ENCODE measurements at regions not wholly inside any gene's neighbourhood (a gene's known extent, or its start where the extent isn't known, plus 50 kb on each side); places are given as distances from the start of the nearest gene placed in this dataset.
"Not testable (repeated sequence)": the region's sequence is repeated elsewhere in the genome, so short reads cannot be mapped to it uniquely, and the experiment has no call there.

DNA sequence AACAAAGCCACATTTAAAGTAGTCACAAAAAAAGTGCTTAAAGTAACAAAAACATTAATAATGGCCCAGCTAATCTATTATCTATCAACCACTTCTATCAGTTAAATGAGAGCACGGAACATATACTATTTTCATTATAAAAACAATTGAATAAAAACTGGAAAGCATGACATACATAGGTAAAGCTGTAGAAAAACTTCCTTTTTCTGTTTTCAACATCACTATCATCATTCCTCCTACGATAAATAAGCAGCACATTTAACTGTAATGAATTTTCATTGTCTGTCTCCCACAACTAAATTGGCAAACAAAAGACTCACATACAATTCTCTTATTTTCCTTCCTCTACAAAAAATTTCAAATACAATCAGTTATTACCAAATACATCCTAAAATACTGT, 96.4 kb upstream of the DPH5 start:
- no peak for DNase-seq

DNA sequence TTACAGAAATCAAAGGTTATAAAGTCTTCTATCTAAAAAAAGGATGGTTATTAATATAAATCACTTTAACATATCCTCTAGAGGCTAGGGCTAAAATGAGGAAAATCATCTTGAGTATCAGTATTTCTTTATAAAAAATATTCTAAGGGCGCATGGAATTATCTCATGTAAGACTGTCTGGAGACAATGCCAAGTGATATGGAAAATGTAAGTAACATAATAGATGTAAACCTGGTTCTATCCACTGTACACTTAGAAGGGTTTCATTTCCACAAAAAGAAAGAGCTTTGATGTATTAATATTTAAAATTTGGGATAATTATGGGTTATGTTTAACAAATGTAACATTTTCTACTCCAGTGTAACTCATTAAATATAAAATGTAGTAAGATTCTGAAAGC, 95.9 kb upstream of the DPH5 start:
- no peak for DNase-seq

DNA sequence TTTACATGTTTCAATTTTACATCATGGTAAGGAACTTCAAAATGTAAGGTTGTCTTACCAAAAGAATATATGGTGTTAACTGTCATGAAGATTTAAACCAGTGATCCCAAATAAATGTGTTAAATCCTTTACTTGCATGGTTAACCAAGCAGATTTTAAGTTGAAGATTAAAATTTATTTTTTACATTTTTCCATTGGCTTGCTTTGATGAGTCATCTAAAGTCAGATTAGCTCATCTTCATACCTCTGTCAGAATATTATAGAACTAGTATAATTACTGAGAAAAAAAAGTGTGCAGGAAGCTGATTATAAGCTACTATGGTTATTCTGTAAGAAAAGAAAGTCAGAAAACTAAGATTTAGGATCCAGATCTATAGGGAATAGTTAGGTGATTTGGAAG, 95.3 kb upstream of the DPH5 start:
- no peak for DNase-seq

DNA sequence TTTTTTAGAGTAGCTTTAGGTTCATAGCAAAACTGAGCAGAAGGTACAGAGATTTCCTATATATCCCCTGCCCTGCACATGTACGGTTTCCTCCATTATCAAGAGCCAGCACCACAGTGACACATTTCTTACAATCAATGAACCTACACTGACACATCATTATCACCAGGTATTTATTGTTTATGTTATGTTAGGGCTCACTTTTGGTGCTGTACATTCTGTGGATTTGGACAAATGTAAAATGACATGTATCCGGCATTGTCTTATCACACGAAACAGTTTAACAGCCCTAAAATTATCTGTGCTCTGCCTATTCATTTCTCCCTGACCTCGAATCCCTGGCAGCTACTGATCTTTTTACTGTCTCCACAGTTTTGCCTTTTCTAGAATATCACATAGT, 93.7 kb upstream of the DPH5 start:
- no peak for DNase-seq

DNA sequence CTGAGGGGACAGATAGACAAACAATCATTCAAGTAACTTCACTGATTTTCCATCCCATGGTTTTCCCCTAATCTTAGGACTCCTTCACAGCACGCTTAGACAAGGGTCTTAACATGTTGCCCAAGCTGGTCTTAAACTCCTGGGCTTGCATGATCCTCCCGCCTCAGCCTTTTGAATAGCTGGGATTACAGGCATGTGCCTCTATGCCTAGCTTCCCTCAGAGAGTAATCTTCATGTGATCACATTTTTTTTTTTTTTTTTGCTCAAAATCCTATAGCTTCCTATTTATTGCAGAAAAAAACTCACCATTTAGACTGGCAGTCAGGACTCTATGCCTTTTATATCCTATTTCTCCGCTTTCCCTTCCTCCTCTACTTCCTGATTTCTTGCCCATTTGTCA, 90.4 kb upstream of the DPH5 start:
- no peak for DNase-seq

DNA sequence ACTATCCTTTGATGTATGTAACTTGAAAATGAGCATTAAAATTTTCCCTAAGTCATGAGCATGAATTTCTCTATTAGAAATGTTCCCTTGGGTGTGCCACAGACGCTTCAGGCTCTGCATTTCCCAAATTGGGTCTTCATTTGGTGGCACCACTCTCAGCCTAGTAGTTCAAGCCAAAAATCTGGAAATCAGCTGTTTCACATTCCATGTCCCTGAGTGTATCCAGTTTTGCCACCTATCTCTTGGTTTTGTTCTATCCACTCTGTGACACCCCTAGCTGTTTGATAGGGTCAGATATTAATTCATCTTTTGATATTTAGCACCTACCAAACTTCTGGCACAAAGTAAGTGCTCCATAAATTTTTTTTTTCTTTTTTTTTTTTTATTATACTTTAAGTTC, 89.5 kb upstream of the DPH5 start:
- no peak for DNase-seq

DNA sequence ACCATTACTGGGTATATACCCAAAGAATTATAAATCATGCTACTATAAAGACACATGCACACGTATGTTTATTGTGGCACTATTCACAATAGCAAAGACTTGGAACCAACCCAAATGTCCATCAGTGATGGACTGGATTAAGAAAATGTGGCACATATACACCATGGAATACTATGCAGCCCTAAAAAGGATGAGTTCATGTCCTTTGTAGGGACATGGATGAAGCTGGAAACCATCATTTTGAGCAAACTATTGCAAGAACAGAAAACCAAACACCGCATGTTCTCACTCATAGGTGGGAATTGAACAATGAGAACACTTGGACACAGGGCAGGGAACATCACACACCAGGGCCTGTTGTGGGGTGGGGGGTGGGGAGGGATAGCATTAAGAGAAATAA, 88.5 kb upstream of the DPH5 start:
- not testable (repeated sequence) for DNase-seq

DNA sequence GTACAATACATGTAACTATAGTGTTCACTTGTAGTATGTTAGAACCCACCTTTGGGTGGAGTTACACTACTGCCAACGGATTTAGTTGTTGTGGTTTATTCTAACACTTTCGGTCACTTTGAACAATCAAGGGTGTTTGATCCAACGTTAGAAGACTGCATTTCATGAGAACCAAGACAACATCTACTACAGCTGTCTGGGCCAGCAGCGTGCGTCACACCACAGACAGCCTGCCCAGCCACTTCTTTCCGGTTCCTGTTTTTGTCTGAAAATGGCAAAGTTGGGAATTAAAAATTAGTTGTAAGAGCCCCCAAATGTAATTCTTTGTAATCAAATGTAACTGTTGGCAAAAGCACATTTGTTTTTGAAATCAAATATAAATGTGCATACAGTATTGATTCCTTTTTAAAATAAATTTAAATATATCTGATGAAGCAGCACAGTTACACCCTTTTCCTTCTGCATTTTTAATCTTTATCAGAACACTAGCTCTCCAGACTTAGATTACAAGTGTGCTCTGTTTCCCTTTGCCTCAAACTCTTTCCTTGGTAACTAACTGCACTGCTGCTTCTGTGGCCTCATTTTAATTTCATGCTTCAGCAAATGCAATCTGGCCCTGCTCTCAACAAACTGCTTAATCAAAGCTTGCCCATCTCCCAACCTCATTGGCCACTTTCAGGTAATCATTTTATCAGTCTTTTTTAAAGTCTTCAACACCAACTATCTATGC, 86.6 kb upstream of the DPH5 start:
- peak; percentile 21 for DNase-seq

DNA sequence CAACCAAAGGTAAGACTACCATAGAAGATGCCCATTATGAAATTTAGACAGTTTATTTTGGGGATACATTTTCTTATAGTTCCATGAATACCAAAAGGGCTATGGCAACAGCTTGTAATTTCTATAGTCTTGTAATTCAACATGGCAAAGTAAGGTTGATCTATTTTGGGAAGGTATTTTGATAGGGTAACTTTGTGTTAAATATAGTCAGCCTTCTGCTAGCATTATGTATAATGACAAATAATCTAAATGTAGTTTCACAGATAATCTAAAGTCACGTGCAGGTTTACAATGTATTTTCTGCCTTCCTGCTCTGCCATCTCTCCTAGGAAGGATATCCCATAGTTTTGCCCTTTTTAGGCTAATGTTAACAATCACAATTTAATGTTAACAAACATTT, 85.9 kb upstream of the DPH5 start:
- no peak for DNase-seq

DNA sequence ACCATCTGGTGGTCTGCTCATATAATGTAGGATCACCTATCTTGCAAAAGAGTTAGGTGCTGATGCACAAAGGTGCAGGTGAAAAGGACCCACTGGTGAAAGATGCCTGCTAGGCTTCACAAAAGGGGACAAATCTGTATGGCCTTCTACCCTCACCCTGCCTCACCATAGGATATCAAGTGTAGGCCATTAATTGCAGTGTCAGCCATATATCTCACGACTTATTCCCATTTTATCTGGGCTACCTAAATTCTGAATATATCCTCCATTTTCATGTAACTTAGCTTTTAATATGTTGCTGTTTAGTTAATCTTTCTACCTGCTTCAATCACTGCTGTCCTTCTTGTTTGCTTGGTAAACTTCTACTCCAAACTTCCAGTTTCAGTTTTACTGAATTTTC, 84.2 kb upstream of the DPH5 start:
- no peak for DNase-seq

DNA sequence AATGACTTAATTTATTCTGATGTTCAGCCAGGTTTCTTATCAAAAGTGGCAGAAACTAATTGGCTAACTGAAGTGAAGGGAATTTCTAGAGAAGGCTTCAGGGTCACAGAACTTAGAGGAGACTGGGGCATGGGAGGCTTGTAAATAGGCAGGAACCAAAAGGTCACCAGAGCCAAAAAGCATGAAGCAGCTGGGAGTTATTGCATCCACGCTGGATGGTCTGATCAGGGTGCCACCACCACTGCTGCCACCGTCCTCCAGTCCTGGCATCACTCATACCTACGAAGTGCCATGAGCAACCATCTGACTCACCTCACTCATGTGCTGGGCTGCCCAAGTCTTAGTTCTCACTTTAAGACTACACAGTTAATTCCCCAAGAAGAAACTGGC, 82.5 kb upstream of the DPH5 start:
- no peak for DNase-seq

DNA sequence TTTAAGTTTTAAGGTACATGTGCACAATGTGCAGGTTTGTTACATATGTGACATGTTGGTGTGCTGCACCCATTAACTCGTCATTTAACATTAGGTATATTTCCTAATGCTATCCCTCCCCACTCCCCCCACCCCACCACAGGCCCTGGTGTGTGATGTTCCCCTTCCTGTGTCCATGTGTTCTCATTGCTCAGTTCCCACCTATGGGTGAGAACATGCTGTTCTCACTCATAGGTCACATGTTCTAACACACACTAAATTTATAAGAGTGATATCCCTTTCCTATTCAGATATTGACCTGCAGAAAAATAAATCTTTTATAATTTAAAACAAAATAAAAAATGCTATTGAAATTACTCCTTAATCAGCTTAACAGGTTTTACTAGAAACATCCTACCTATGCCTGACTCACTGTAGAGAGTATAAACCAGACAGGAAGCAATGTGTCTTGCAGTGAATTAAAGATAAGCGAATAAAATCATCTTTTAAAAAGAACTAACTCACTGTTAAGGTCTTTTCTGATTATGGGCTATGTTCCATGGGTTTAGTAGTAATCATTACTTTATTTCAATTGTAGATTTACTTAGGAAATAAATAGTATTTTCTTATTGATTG, 82.0 kb upstream of the DPH5 start:
- DNase-seq: no peak

DNA sequence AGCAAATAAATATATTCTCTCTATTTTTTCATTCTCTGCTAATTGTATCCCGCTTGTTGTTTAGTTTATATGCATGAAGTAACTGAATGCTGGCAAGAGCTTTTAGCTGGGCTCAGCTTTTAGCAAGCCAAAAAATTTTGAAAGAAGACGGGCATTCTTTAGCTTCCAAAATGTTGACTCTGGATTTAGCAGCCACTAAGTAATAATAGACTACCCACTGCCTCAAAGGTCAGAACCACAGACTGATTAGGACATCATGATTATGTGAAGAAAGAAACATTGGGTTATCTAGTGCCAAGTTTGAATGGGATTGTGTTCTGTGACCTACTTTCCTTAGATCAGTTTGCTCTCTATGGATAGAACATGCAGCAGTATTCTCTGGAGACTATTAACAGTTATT, 80.3 kb upstream of the DPH5 start:
- peak; percentile 15 for DNase-seq

DNA sequence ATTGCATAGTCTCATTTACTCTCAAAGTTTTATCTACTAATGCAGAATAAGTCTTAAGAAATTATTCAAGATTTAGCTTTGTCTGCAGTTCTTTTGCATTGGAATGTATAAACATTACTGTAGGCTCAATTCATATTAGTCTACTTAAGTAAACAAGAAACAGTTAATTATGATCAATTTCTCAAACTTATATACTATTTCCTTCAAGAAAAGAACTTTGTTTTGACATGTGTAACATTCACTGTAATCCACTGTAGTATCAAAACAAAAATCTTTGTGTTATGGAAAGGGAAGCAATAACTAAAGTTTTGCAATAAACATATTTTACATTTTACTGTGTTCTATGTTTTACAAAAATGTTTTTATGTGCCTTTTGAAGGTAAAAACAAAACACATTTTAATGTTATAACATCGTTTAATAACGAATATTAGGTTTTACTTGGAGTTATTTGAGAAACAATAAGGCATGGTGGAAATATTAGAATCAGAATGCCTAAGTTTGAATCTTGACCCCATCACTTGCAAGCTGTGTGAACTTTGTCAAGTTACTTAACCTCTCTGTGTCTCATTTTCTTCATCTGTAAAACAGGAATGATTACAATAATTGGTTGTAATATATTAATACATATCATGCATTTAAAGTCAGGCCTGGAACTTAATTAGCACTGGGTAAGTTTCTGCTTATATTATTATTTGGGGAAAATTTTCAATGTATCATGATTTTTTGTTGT, 77.0 kb upstream of the DPH5 start:
- no peak for DNase-seq

DNA sequence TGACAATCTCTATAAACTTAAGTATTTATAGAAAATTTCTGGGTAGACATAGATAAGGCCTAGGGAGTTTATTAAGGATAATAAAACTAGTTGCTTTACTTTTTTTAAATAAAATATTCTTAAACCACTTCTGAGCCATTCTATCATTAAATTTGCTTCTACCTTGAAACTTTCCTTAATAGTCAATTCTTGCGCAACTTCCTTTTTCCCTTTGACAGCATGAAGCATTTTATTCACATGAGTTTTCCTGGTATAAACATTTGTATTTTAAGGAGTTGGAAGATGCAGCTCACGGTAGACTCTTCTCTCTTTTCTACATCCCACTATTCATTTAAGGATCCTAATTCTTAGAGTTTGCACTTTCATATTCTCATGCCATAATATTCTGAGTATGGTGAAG, 75.8 kb upstream of the DPH5 start:
- no peak for DNase-seq

DNA sequence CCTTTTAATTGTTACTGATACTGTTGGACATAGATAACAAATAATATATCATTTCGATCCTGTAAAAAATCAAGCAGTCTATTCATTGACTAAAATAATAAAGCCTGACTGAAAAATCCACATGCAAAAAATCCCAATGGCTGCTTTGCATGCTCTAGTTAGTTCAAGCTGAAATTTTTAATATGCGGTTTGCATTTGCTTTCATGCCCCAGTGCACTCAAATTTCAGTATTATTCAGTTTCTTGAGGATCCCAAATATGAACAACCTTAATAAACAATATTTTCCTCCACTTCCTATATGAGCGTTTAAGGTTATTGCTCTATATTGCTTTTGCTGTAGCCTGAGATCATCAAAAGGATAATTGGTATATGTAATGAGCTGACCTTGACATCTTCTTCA, 75.1 kb upstream of the DPH5 start:
- no peak for DNase-seq

DNA sequence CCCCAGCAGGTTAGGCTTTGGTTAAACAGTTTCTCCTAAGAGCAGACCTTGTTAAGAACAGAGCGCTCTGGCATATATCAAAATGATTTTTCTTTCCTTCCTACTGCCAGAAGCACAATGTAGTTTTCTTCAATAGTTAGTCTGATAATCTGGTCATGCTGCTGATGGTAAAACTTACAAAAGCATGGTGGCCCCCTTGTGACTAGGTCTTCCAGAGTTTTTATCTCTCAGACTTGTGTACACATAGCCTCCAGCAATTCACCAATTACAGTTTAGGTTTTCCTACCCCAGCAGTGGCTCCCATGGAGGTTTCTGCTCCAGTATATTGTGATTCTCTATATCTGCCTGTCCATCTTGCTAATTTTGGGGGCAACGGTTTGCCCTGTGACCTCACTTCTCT, 73.3 kb upstream of the DPH5 start:
- DNase-seq: no peak

DNA sequence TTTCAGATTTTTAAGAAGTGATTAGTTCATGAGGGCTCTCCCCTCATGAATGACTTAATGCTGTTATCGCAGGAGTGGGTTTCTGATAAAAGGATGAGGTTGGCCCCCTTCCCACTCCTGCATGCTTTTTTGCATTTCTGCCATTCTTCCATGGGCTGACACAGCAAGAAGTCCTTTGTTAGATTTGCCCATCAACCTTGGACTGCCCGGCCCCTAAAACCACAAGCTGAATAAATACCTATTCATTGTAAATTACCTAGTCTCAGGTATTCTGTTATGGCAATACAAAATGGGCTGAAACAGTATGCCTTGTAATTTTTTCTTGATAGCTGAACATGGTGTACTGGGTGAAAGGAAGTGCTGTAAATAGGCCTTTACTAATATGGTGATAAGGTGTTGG, 72.7 kb upstream of the DPH5 start:
- no peak for DNase-seq

DNA sequence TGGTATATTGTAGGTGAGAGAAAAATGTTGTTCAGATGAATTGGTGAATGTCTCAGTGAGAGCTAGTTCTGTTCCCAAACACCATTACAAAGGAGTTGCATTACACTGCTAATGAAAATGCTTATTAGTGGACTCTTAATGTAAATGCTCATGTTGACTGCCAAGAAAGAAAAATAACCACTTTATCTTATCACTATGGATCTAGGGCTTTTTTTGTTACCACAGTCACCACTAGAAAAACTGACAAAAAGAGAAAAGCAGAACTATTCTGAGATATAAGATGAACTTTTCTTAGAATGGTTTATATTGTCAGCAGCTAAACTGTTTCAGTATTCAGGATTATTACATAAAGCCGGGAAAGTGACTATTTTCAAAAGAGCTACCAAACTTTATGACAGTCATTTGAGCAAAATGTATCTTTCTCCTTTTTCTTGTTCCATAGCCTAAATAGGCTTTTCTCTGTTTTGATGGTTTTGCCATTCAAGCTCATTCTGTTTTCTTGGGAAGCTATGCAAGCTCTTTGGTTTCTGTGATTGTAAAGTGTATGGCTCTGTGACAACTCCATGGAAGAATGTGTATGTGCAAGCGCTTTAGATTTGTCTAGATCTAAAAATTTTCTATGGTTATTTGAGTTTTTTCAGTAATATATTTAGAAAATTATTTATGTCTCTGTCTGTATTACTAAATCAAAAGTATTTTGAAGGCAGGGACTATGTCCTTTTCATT, 64.2 kb upstream of the DPH5 start:
- no peak for DNase-seq

DNA sequence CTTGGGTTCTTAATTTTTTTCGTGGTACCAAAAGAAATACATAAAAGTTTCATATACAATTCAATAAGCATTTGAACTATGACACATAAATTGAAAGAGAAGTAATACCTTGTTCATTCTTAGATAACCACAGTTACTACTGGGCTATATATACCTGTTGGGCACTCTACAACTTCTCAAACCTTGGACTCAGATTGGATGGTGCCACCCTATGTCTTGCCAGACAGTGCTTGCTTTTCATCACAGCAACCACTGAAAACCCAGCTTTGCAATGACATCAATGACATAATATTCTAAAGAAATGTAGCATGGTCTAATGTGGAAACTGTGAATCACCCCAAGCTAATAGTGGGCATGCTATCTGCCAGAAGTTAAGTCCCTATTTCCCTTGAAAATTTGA, 62.8 kb upstream of the DPH5 start:
- DNase-seq: no peak

DNA sequence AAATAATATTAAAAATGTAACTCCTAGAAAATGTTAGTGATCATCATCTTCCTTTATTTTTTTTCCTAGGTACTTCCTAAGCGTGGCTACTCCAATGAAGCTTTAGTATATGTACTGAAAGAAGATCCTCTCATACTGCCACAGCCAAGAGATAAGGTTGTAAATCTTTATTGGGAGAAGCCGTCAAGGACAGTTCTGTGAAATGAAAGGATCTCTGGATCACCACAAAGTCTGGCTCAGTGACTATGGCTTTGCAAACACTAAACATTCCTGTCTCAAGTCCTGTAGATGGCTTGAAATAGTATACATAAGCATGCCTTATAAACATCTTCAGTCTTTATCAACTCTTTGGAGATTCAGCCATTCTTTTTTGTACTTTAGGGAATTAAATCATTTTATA, 61.2 kb upstream of the DPH5 start:
- DNase-seq: no peak

DNA sequence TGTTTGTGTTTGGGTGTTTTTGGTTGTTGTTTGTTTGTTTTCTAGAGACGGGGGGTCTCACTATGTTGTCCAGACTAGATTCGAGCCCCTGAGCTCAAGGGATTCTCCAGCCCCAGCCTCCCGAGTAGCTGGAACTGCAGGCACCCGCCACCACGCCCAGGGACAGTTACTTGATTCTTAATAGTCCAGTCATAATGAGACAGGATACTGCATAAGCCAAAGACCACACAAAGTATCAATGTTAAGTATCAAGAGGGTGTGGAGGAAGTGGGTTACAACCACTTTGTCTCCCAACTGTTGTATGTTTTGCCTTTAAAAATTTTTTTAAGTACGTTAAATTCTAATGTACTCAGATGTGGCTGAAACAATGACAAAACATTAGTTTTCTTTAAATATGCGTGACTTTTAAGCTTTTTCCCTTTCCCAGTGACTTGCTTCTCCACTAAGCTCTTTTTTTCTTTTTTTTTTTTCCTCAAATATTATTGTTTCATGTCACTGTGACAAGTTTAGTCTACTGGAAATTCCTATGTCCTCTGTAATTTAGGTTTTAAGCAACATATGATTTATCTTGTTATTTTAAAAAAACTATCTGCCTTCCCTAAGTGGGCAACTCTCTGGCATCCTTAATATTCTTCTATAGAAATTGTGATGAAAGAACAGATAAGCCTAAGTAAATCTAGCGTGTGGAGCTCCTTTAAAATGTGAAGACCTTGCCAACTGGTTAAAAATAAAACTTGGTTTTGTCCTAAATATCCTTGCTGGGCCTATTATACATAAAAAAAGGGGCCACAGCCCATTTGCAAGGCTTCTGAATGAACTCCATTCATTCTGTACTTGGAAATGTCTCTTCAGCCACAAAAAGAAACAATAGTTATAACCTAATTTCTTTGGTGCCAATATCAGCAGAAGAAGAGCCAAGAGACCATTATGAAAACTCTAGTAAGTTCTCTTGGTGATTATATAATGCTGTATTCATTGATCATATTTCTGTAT, 56.2 kb upstream of the DPH5 start:
- DNase-seq: peak; percentile 44

DNA sequence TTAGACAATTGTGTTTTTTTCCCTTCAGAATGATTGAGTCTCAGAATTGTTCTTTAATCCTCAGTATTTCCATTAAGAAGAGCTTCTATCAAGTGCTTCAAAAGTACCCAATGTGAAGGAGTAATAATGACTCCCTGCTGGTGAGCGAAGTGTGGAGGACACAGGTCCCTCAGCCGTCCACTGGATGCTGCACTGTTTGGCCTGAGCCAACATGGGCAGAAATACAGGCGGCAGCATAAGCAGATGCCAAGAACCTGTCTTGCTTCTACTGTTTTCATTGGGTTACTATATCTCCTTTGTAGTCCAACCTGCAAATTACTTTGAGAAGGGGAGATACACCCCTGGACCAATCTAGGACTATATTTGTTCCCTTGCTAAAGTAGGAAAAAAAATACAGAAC, 55.3 kb upstream of the DPH5 start:
- DNase-seq: no peak

Data from midbrain (tissue), 1 donor.